HG02973 (cell line): ENCODE measurements at regions not wholly inside any gene's neighbourhood (a gene's known extent, or its start where the extent isn't known, plus 50 kb on each side); places are given as distances from the start of the nearest gene placed in this dataset.

ENCODE experiments used
- ATAC-seq: cut with Tn5 transposase; IDR thresholded peaks from one replicate; pipeline ENCODE4 v1.9.1; 2021; ENCODE audit warnings: moderate library complexity; ENCODE audit not compliant: unreplicated experiment

- peak; percentile 63 for ATAC-seq
Observed at GRCh38 chr10:4136121-4136520, 351.1 kb upstream of the KLF6 start.

DNA sequence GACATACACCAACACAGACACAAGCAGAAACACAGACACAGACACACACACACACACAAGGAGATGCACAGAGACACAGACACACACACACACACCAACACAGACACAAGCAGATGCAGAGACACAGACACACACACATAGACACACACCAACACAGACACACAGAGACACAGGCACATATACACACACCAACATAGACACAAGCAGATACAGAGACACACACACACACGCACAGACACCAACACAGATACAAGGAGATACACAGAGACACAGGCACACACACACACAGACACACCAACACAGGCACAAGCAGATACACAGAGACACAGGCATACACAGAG is 347.2 kb upstream of the KLF6 start:
- no peak for ATAC-seq

- ATAC-seq: peak; percentile 62
Observed at GRCh38 chr10:4131407-4132215, 346.6 kb upstream of the KLF6 start.

- no peak for ATAC-seq
Observed at GRCh38 chr10:4130685-4131084, 345.7 kb upstream of the KLF6 start.

- no peak for ATAC-seq
Observed at GRCh38 chr10:4129866-4130477, 345.0 kb upstream of the KLF6 start.

DNA sequence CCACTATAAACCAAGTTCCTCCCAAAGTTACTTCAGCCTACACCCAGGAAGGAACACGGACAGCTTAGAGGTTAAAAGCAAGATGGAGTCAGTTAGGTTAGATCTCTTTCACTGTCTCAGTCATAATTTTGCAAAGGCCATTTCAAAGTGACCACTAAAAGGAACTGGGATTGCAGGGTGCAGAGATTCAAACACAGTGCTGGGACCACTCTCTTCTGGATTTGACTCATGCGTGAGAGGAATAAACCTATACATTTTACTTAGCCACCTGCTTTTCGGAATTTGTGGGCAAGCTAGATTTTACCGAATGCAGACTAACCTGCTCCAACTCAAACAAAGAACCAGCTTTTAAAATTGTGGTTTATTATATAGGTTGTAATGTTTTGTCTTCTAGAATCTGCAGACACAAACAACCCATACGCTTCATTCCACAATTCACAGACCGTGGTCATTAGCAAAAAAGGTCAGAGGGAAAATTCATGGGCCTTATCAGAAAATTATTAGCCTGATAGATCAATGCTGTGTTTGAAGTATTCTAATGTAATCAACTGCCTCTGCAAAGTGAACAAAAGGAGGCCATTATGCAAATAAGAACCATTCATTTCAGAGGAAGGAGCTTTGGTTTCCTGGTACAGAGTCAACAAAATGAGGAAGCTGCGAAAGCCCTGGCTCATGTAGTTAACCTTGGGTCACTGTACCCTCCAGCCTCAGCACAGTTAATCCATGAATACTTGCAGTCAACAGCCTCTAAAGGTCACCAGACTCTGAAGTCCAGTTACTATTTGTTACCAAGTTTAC is 342.7 kb upstream of the KLF6 start:
- ATAC-seq: peak; percentile 50

DNA sequence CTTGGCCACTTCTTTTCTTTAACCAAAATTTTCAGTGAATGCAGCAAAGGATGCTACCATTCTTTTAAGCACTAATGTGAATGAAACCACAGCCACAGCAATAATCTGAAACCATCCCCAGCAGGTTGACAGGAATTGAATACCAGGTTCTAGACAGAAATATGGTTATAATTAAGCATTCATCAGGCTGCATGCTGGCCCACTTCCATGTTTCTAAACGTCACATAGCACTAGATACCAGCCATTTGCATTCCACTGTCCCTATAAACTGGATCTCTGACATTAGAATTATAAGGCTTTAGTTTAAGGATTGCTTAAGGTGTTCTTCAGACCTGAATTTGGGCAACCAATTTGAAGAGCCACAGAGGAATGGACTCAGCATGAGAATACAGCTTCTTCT is 340.8 kb upstream of the KLF6 start:
- ATAC-seq: no peak

DNA sequence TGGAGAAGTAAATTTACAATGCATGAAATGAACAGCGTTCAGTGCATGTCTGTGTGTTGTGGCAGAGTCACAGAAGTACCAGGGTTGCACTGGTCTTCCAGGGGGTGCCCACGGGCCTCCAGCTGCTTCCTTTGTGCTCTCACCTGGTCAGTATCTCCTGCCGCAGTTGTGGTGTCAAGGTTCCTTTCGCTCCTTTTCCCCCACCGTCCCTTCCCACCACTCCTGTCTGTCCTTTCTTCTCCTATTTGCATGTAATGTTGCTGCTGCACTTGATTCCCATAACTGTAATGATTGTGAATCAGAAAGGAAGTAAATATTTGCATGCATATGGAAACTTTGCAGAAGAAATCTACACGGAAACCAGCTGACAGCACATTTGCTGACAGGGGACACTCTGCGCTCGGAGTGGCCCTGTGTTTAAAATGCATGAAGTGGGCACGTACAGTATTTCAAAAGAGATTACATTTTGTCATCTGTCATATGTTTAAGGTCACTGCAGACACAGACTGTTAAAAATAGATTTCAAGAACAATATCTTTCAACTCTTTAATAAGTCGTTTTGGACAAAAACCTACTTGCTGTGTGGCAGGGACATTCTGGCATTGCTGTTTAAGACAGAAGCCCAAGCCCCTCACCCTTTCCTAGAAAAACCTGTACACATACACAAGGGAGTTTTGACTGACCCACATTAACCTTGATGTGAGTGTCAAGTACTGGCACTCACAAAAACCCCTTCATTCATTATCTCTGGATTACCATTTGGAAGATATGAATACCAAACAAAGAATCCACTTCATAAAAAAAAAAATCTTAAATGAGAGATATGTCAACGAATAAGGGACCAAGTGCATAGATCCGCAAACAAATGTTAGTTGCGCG is 336.7 kb upstream of the KLF6 start:
- ATAC-seq: peak; percentile 64

DNA sequence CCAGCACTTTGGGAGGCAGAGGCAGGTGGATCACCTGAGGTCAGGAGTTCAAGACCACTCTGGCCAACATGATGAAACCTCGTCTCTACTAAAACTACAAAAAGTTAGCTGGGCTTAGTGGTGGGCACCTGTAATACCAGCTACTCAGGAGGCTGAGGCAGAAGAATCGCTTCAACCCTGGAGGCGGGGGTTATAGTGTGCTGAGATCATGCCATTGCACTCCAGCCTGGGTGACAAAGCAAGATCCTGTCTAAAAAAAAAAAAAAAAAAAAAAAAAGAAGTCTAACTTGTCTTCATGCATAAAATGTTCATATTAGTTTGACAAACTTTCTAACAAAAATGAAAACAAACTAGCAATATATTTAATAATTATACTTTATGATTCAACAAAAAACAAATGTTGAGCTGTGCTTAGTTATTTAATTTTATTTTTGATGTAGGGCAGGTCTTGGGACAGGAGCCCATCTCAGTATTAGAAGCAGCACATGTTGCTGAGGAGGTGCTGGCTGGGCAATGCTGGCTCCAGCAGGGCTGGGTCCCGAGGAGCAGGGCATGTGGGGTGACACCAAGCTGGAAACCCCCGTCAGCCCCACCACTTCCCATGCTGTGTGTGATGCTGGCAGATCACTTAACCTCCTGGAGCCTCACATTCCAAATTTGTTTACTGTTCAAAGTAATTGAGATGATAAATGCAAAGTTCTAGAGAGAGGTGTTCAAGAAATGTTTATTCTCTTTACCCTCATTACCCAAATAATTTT is 335.3 kb upstream of the KLF6 start:
- ATAC-seq: no peak

DNA sequence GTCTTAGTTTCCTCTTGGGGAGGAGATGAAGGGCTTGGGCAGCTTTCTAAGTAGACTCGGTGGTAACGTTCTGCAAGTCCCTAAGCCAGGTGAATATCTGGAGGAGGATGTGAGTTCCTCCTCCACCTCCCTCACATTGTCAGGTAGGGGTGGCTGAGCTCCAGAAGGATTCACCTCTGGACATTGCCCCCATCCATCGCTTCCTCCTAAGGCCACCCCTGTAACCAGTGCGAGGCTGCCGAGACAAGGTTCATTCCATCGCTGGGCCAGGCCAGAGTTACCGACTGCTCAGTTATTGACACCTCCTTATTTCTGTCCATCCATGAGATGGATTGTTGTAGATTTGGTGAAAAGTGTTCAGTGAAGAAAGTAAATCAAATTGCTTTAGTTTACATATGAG is 334.1 kb upstream of the KLF6 start:
- no peak for ATAC-seq

- ATAC-seq: no peak
Observed at GRCh38 chr10:4117604-4118003, 332.6 kb upstream of the KLF6 start.

DNA sequence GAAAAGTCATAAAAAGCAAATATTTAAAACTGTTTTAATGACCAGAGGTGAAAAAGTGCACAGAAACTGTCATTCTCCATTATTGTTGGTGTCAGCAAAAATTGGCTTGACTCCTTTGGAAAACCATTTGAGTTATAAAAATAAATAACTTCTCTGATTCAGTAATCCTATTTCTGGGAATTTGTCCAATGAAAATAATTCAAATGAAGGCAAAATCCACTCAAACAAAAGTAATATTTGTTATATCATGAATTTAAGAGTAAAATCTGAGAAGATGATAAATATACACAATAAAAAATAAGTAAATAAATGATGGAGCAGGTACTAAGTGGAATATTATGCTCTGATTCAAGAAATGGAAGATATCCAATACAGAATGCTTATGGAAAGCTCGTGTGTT is 326.6 kb upstream of the KLF6 start:
- no peak for ATAC-seq

DNA sequence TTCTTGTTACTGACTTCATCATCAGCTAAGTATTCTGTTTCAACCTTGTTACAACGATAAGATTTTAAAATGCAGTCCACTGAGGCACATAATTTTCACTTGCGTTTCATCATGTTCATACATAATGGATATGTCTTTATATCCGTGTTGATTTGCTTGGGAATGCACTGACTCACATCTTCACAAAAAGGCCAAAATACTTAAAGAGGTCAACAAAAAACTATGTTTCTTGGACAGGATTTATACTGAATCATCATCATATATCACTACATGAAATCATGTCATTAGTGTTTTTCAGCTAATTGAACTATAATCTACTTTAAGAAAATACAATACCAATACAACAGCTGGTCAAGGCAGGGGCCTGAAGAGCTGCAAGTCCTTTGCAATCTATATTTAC is 324.5 kb upstream of the KLF6 start:
- ATAC-seq: no peak

- ATAC-seq: no peak
Observed at GRCh38 chr10:4108693-4109092, 323.7 kb upstream of the KLF6 start.

GRCh38 chr10:4107285-4107851 is 322.4 kb upstream of the KLF6 start:
- no peak for ATAC-seq

- ATAC-seq: no peak
Observed at GRCh38 chr10:4103603-4104002, 318.6 kb upstream of the KLF6 start.

- ATAC-seq: no peak
Observed at GRCh38 chr10:4102802-4103344, 317.9 kb upstream of the KLF6 start.

GRCh38 chr10:4101918-4102654 is 317.1 kb upstream of the KLF6 start:
- no peak for ATAC-seq

- no peak for ATAC-seq
Observed at GRCh38 chr10:4100380-4100779, 315.4 kb upstream of the KLF6 start.
